ENCODE measurements at regions not wholly inside any gene's neighbourhood (a gene's known extent, or its start where the extent isn't known, plus 50 kb on each side); places are given as distances from the start of the nearest gene placed in this dataset.

DNA sequence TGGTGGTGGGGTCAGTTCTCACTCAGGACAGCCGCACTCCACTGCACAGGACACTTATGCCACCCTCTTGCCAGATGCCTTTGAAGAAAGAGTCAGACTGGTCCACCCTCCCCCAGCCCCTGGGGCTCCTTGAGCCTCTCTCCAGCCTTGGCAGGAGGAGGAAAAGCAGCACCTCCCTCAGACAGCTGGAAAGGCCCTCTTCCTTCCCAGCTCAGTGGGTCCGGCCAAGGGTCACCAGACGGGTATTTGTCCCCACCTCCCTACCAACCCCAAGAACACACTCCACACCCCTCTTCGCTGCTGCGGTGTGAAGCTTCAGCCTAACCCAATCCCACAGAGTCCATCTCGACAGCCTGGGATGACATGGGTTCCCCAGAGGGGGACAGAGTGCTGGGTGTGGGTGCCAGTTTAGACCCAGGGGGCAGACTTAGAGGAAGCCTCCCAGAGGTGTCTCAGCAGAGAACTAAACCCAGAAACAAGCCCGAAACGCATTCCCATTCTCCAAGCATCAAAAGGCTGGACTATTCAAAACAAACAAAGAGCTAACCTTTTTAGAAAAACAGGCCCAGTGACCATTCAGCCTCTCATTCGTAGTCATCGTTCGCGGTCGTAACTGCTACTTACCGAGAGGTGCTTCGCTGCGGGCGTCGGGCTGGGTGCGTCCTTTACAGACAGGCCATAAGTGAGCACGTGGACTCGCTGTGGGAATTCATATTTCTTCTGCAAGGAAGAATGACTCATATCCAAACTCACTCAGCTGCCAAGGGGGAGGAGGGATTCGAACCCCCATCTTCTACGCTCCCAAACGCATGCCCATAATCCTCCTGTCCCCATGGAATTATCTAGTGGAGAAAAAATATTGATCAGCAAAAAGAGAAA, 57.5 kb upstream of the ANO1 start:
- no peak for ATAC-seq (replicated peaks)
- DNase-seq, result no peak
- H3K9me3 Mint-ChIP-seq, result no peaks in the 10 kb centered on the region
- H3K27me3 Mint-ChIP-seq, result peaks cover 20 to 53% of the 10 kb centered on the region in 2 donors
- no peak overlapping the region for H3K27ac Mint-ChIP-seq
- H3K4me3 Mint-ChIP-seq, result no peak overlapping the region
- H3K36me3 Mint-ChIP-seq (ENCODE audit: insufficient read depth), result peaks cover 3% of the 10 kb centered on the region
- no peaks in the 10 kb centered on the region for H3K4me1 Mint-ChIP-seq (ENCODE audit: low read depth in 2 of 2)

DNA sequence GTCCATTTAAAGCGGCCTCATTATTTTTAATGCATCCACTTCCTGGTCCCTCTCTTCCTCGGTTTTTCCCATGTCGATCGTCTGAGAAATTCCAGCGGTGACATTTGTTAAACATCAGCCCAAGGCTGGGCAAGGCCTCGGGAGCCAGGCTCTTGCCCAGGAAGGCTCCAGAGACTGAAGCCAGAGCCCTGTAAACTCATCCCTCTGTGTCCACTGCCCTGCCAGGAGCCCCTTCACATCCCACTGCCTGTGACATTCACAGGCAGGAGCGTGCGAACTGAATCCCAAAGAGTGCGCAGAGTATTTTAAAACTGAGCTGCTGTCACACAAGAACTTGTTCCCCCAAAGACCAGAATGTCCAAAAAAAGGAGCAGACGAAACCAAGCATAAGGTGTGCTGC, 56.5 kb upstream of the ANO1 start:
- no peaks in the 10 kb centered on the region for H3K4me1 Mint-ChIP-seq (ENCODE audit: low read depth in 2 of 2)
- peaks cover 20 to 53% of the 10 kb centered on the region in 2 donors for H3K27me3 Mint-ChIP-seq
- H3K36me3 Mint-ChIP-seq (ENCODE audit: insufficient read depth), result peaks cover 3% of the 10 kb centered on the region
- no peaks in the 10 kb centered on the region for H3K9me3 Mint-ChIP-seq
- DNase-seq (no peak), ATAC-seq (replicated peaks) (no peak)
- H3K27ac Mint-ChIP-seq, result no peak overlapping the region
- H3K4me3 Mint-ChIP-seq, result no peak overlapping the region

DNA sequence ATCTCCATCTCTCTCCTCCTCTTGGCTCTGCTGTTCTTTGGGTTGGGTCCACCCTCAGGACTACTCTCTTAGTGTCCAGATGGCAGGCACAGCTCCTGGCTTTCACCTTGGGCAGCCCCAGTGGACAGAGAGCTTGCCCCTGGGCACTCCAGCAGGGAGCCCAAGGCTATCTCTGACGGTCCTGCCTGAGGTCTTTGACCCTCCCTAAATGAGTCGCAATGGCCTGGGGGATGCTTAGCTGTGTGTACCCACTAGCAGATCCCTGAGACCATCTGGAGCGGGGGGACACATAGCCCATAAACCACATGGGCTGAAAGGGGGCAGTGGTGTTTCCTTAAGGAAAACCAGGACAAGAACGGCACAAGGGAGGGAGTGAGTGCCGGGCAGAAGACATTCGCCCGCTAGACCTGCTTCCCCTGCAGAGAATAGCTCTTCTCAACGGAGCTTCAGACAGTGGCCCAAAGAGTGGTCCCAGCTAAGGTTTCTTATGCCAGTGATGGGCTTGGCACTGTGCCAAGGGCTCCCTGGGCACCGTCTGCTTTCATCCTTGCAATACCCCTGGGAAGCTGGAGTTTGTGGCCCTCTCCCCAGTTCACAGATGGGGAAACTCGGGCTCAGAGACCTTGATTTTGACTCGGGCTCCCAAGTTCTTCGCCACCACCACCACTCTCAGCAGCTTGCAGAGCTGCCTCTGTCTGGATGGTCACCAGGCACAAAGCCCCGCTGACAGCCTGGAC, 53.9 kb upstream of the ANO1 start:
- no peak for ATAC-seq (replicated peaks)
- DNase-seq, result no peak
- no peaks in the 10 kb centered on the region for H3K36me3 Mint-ChIP-seq (ENCODE audit: insufficient read depth)
- H3K9me3 Mint-ChIP-seq, result no peaks in the 10 kb centered on the region
- no peaks in the 10 kb centered on the region for H3K4me1 Mint-ChIP-seq (ENCODE audit: low read depth in 2 of 2)
- H3K4me3 Mint-ChIP-seq, result no peak overlapping the region
- H3K27me3 Mint-ChIP-seq, result peaks cover 13 to 32% of the 10 kb centered on the region in 2 donors
- H3K27ac Mint-ChIP-seq, result no peak overlapping the region

DNA sequence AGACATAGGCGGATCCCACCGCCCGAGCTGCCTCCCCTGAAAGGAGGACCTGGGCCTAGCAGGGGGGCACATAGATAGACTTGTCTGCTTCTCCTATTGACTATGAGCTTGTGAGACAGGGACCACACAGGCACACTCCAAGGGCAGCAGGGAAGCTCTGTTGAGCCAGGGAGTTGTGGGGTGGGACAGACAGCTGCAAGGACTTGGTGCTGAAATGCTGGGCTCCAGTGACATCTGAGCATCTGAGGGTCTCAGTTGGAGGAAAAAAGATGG, 53.4 kb upstream of the ANO1 start:
- DNase-seq (no peak), ATAC-seq (replicated peaks) (no peak)
- no peak overlapping the region for H3K27ac Mint-ChIP-seq
- no peak overlapping the region for H3K4me3 Mint-ChIP-seq
- no peaks in the 10 kb centered on the region for H3K9me3 Mint-ChIP-seq
- no peaks in the 10 kb centered on the region for H3K4me1 Mint-ChIP-seq (ENCODE audit: low read depth in 2 of 2)
- H3K27me3 Mint-ChIP-seq, result peaks cover 13 to 30% of the 10 kb centered on the region in 2 donors
- no peaks in the 10 kb centered on the region for H3K36me3 Mint-ChIP-seq (ENCODE audit: insufficient read depth)

DNA sequence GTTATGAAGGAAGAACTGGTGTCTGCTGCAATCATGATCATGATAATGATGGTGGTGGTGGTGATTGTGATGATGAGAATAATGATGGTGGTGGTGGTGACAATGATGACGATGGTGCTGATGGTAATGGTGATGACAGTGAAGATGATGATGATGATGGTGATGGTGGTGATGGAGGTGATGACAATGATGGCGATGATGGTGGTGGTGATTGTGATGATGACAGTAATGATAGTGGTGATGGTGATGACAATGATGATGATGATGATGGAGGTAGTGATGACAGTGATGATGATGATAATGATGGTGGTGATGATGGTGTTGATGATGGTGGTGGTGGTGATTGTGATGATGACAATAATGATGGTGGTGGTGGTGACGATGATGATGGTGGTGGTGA, 52.8 kb upstream of the ANO1 start:
- no peaks in the 10 kb centered on the region for H3K36me3 Mint-ChIP-seq (ENCODE audit: insufficient read depth)
- H3K9me3 Mint-ChIP-seq, result no peaks in the 10 kb centered on the region
- H3K4me1 Mint-ChIP-seq (ENCODE audit: low read depth in 2 of 2), result no peaks in the 10 kb centered on the region
- DNase-seq (no peak), ATAC-seq (replicated peaks) (no peak)
- no peak overlapping the region for H3K4me3 Mint-ChIP-seq
- no peak overlapping the region for H3K27ac Mint-ChIP-seq
- peaks cover 7 to 24% of the 10 kb centered on the region in 2 donors for H3K27me3 Mint-ChIP-seq

DNA sequence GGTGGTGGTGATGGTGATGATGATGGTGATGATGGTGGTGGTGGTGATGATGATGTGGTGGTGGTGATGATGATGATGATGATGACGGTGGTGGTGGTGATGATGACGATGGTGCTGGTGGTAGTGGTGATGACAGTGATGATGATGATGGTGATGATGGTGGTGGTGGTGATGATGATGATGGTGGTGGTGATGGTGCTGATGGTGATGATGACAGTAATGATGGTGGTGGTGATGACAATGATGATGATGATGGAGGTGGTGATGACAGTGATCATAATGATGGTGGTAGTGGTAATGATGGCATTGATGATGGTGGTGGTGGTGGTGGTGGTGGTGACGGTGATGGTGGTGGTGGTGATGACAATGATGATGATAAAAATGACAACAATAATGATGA, 52.1 kb upstream of the ANO1 start:
- H3K4me3 Mint-ChIP-seq, result no peak overlapping the region
- no peaks in the 10 kb centered on the region for H3K36me3 Mint-ChIP-seq (ENCODE audit: insufficient read depth)
- H3K9me3 Mint-ChIP-seq, result no peaks in the 10 kb centered on the region
- DNase-seq (no peak), ATAC-seq (replicated peaks) (no peak)
- H3K27ac Mint-ChIP-seq, result no peak overlapping the region
- H3K27me3 Mint-ChIP-seq, result peaks cover 4 to 17% of the 10 kb centered on the region in 2 donors
- H3K4me1 Mint-ChIP-seq (ENCODE audit: low read depth in 2 of 2), result no peaks in the 10 kb centered on the region

DNA sequence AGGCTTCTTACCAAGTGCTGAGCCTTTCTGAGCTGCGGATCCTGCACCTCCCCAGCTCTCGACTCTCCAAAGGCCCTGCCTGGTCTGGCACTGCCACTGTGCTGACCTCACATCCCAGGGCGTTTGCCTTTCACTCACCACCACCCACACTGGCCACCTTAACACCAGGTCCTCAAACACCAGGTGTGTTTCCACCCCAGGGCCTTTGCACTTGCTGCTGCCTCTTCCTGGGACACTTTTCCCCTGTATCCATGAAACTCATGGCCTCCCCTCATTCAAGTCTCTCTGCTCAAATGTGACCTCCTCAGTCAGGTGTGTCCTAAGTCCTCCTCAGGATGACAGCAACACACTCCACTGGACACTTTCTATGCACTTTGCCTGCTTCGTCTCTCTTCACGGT, 51.4 kb upstream of the ANO1 start:
- Mint-ChIP-seq H3K36me3 (ENCODE audit: insufficient read depth) (no peaks in the 10 kb centered on the region), H3K9me3 (no peaks in the 10 kb centered on the region), H3K27ac (no peak overlapping the region)

DNA sequence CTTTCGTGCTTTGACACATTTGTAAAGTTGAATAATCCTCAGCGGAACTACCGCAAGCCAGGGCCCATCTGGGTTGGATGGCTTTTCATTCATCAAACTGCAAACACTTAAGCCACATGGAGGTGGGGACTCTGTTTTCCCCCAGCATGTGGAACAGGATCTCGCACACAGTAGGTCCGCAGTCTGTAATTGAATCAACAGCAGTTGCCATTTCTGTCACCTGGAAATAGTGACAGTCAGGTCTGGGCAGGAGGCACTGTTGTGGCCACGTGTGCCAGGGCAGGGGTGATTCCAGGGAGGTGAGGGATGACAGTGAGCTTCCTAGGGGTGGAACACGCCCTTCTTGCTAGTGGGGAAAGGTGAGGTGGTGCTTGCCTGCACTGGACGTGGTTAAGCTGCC, 50.7 kb upstream of the ANO1 start:
- ATAC-seq (replicated peaks) (no peak), DNase-seq (no peak)
- H3K9me3 Mint-ChIP-seq, result no peaks in the 10 kb centered on the region
- peaks cover 13 to 24% of the 10 kb centered on the region in 2 donors for H3K27me3 Mint-ChIP-seq
- no peaks in the 10 kb centered on the region for H3K4me1 Mint-ChIP-seq (ENCODE audit: low read depth in 2 of 2)
- H3K36me3 Mint-ChIP-seq (ENCODE audit: insufficient read depth), result no peaks in the 10 kb centered on the region
- no peak overlapping the region for H3K4me3 Mint-ChIP-seq
- no peak overlapping the region for H3K27ac Mint-ChIP-seq

More for the DNA sequence above, 51.4 kb upstream of the ANO1 start:
- DNase-seq, result no peak
- Mint-ChIP-seq H3K4me1 (ENCODE audit: low read depth in 2 of 2) (no peaks in the 10 kb centered on the region), H3K27me3 (peaks cover 6 to 19% of the 10 kb centered on the region in 2 donors), H3K4me3 (no peak overlapping the region)
- no peak for ATAC-seq (replicated peaks)

DNA sequence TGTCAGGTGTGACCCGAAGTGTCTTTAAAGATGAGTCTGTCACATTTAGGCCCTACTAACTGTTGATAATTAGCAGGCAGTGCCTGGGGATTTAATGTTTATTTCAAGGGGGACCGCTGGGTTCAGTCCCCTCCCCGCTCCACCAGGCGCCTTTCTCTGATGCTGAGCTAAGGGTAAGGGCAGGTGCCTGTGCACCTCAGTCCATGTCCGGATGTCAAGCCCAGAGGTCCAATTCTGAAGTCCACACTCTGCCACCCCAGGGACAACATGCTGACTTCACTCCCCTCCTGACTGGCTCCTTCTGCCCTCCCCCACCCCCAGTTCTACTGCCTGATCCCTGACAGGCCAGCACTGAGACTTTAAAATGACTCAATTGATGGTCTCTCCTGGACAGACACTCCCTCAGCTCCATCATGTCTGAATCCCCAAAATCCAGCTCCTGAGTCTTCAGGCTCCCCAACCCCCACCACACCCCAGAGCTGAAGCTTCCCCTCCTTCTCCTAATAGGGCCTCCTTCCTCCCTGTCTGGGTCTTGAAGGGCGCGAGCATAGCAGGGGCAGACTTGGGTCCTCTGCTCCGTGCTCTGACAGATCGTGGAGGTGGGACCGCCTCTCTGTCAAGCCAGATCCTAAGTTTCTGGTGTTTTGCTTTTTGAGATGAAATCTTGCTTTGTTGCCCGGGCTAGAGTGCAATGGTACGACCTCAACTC, 49.8 kb upstream of the ANO1 start:
- Mint-ChIP-seq H3K4me1 (ENCODE audit: low read depth in 2 of 2) (no peaks in the 10 kb centered on the region), H3K9me3 (no peaks in the 10 kb centered on the region), H3K27ac (no peak overlapping the region), H3K36me3 (ENCODE audit: insufficient read depth) (no peaks in the 10 kb centered on the region), H3K4me3 (no peak overlapping the region), H3K27me3 (peaks cover 17 to 24% of the 10 kb centered on the region in 2 donors)
- DNase-seq (no peak), ATAC-seq (replicated peaks) (no peak)
